ENCODE measurements at regions not wholly inside any gene's neighbourhood (a gene's known extent, or its start where the extent isn't known, plus 50 kb on each side); places are given as distances from the start of the nearest gene placed in this dataset.

DNA sequence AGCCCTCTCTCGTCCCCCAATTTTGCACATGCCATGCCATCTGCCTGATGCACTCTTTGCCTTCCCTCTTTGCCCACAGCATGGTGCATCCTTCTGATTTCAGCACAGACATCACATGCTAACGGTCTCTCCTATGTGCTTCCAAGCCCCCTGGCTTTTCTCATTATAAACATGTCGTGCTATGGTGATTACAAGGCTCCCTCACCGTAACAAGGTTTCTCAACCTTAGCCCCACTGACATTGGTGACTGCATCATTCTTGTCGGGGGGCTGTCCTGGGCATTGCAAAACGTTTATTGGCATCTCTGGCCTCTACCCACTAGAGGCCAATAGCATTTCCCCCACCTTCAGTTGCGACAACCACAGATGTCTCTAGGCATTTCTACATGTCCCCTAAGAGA lies 187.2 kb downstream of the TFAP2C start:
- peaks cover 9% of the 10 kb centered on the region for H3K27me3 ChIP-seq (ENCODE audit: low read depth)
- no peak overlapping the region for H3K4me3 ChIP-seq
- TF ChIP-seq, protein P1, sequence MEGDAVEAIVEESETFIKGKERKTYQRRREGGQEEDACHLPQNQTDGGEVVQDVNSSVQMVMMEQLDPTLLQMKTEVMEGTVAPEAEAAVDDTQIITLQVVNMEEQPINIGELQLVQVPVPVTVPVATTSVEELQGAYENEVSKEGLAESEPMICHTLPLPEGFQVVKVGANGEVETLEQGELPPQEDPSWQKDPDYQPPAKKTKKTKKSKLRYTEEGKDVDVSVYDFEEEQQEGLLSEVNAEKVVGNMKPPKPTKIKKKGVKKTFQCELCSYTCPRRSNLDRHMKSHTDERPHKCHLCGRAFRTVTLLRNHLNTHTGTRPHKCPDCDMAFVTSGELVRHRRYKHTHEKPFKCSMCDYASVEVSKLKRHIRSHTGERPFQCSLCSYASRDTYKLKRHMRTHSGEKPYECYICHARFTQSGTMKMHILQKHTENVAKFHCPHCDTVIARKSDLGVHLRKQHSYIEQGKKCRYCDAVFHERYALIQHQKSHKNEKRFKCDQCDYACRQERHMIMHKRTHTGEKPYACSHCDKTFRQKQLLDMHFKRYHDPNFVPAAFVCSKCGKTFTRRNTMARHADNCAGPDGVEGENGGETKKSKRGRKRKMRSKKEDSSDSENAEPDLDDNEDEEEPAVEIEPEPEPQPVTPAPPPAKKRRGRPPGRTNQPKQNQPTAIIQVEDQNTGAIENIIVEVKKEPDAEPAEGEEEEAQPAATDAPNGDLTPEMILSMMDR (IDR thresholded peaks at IDR 0.05) = no peak
- no peak overlapping the region for H3K27ac ChIP-seq
- H3K9me3 ChIP-seq = no peaks in the 10 kb centered on the region
- no peaks in the 10 kb centered on the region for H3K4me1 ChIP-seq
- intact Hi-C loops (cut with DNase I) = no loop called here
- DNase-seq (no peak), ATAC-seq (no peak)
- H3K36me3 ChIP-seq = no peaks in the 10 kb centered on the region

DNA sequence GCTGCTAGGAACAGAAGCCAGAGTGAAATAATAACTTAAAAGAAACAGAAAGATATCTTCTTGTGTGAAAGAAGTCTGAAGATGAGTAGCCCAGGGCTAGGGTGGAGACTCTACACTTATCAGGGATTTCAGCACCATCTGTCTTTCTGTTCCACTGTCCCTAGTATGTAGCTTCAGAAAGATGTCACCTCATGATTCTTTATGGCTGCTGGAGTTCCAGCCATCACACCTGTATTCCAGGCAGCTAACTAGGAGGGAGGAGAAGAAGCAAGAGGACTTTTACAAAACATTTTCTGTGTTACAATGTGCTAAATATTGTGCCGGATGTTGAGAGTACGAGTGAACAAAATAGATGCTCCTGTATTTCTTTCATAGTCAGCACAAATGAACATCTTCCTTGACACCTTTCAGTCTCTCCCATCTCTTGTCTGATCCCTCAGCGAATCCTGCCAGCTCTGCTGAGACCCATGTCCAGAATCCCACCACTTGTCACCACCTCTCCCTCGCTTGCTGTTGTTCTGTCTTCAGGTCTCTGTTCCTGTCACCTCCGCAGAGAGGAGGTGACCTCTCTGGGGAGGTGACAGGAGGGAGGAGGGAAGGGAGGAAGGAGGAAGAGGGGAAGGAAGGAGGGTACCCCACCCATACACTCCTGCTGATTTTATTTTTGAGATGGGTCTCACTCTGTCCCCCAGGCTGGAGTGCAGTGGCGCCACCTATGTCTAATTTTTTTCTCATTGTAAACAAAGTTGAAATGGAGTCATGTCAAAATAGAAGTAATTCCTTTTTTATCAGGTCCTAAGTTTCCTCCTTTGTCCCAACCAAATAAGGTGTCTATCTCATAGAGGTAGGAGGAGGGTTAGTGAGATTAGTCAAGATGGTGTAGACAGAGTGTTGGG lies 188.9 kb downstream of the TFAP2C start:
- H3K4me3 ChIP-seq = no peak overlapping the region
- intact Hi-C loops (cut with DNase I) = no loop called here
- H3K4me1 ChIP-seq = no peaks in the 10 kb centered on the region
- TF ChIP-seq, protein P1 (IDR thresholded peaks at IDR 0.05) = no peak
- no peaks in the 10 kb centered on the region for H3K36me3 ChIP-seq
- DNase-seq (no peak), ATAC-seq (no peak)
- peaks cover 5% of the 10 kb centered on the region for H3K27me3 ChIP-seq (ENCODE audit: low read depth)
- no peak overlapping the region for H3K27ac ChIP-seq
- H3K9me3 ChIP-seq = no peaks in the 10 kb centered on the region

DNA sequence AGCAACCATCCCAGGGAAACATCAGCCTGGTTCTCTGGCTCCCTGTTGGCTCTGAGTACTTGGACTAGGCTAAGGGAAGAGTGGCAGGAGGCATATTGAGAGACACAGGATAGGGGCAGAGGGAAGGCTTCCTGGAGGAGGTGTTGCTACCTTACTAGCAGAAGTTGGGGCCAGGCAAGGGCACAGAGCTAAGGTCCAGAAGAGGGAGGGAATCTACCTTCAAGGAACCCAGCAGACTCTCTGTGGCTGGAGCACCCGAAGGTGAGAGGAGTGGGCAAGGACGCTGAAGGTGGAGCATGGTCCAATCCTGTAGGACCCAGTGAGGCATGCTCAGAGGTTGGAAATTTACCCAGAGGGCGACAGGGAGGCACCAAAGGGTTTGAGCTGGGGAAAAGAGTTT lies 191.9 kb downstream of the TFAP2C start:
- intact Hi-C loops (cut with DNase I) = no loop called here
- Histone ChIP-seq H3K27ac (no peak overlapping the region), H3K27me3 (ENCODE audit: low read depth) (peaks cover 1% of the 10 kb centered on the region), H3K4me1 (no peaks in the 10 kb centered on the region), H3K9me3 (no peaks in the 10 kb centered on the region), H3K4me3 (no peak overlapping the region), H3K36me3 (no peaks in the 10 kb centered on the region)
- DNase-seq (no peak), ATAC-seq (no peak)
- TF ChIP-seq, protein P1 (IDR thresholded peaks at IDR 0.05) = no peak

DNA sequence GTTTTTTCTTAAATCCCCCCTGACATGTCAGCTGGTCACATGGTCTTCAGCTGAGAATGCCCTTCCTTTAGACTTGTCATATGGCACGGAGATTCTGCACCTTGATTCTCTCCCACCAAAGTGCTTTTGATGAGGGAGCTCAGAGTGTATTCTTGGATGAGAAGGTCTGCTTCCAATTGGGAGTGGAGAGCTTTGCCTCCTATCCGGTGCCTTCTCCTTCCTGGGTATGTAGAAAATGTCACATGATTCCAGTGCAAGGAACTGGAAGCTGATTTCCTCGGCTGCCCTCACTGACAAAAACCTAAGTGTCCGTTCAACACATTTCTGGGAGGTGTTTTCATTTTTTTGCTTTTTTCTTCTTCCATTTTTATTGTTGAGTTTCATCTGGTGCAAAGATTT lies 197.2 kb downstream of the TFAP2C start:
- Histone ChIP-seq H3K27me3 (ENCODE audit: low read depth) (peaks cover 22% of the 10 kb centered on the region), H3K27ac (no peak overlapping the region), H3K4me3 (no peak overlapping the region), H3K36me3 (no peaks in the 10 kb centered on the region), H3K4me1 (no peaks in the 10 kb centered on the region), H3K9me3 (no peaks in the 10 kb centered on the region)
- no peak for ATAC-seq
- DNase-seq = no peak
- TF ChIP-seq, protein P1 (IDR thresholded peaks at IDR 0.05) = no peak
- intact Hi-C loops (cut with DNase I) = no loop called here

DNA sequence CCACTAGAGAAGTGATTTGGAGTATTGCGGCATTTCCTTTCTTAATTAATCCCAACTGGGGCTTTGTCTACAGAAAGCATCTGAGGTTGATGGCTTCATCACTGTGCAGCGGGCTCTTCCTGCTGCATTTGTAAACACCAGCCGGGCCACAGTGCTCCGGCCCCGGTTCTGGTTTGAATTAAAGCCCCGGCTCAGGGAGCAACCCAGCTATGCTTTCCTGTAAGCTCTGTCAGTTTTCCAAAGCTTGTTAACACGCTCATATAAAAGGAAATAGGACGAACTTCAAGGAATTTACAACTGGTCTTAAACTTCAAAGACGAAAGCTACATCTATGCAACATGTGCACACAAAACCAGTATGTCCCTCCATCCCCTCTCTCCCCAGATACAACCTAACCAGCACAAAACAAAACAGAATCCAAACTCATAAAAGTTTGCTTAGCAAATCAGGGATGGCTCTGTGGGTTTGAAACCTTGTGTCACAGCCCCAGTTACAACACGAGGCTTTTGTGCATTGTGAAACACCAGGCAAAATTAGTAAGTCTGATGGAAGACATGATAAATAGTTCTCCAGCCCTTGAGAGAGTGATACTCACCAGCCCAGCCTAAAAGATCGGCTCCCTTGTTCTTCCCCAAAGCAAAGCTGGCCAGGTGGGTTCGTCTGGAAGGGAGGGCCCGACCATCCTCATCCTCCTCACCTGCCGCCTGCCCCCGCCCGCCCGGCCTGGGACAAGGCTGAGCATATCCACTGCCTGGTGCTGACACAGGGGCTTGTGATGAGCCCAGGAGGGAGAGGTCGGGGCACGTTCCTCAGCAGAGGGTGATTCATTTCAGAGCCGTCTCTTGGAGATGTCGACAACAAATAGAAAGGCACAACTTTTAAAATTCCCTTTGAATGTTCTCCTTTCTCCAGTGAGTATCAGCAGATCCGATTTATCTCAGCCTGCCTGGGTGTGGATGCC lies 197.9 kb downstream of the TFAP2C start:
- no peaks in the 10 kb centered on the region for H3K36me3 ChIP-seq
- TF ChIP-seq, protein P1 (IDR thresholded peaks at IDR 0.05) = no peak
- no peaks in the 10 kb centered on the region for H3K9me3 ChIP-seq
- peaks cover 22% of the 10 kb centered on the region for H3K27me3 ChIP-seq (ENCODE audit: low read depth)
- no peak overlapping the region for H3K4me3 ChIP-seq
- intact Hi-C loops (cut with DNase I) = no loop called here
- no peaks in the 10 kb centered on the region for H3K4me1 ChIP-seq
- DNase-seq (no peak), ATAC-seq (no peak)
- H3K27ac ChIP-seq = no peak overlapping the region

All from lower lobe of right lung (tissue), 2 donors.